D721Med (cell line): ENCODE measurements at regions not wholly inside any gene's neighbourhood (a gene's known extent, or its start where the extent isn't known, plus 50 kb on each side); places are given as distances from the start of the nearest gene placed in this dataset.

Source experiments
- DNase-seq: peaks from one replicate; pipeline ENCODE4 v3.0.0; 2011; ENCODE audit warnings: low spot score; ENCODE audit not compliant: insufficient read length
- FAIRE-seq: peaks from 2 replicates; lab custom pipeline; 2011; peaks lifted over from hg19 to GRCh38; lab: Jason Lieb, UNC
- CTCF ChIP-seq: IDR thresholded peaks from 2 replicates; pipeline ENCODE4 v1.5.1; 2012; ENCODE audit warnings: mild to moderate bottlenecking, control low read depth; ENCODE audit not compliant: insufficient read depth; ENCODE audit errors: missing control alignments

DNA sequence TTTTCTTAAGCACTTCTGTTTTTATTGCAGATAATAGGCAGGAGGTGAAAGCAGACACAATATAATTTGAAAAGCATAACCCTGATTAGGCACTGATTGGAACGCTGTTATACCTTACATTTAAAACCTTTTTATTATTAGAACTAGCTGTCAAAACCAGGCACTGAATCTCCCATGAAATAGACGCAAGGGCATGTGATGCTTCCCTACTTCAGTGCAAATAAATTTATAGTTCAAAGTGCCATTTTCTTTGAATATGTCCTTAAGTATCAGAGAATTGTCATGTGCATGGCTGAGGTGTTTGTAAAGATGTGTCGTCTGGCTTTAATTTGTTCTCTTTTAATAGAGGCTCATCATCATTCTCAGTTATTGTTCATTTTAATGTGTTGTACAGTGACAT is 386.0 kb downstream of the NR2F2 start:
- FAIRE-seq (no peak), DNase-seq (no peak)
- TF ChIP-seq CTCF = no peak

- no peak for DNase-seq
- no peak for FAIRE-seq
- TF ChIP-seq CTCF = no peak
These were observed 389.8 kb downstream of the NR2F2 start for GRCh38 chr15:96720251-96720650.

- DNase-seq = no peak
- no peak for FAIRE-seq
- TF ChIP-seq CTCF = no peak
These were observed 390.2 kb downstream of the NR2F2 start for GRCh38 chr15:96720656-96721055.

DNA sequence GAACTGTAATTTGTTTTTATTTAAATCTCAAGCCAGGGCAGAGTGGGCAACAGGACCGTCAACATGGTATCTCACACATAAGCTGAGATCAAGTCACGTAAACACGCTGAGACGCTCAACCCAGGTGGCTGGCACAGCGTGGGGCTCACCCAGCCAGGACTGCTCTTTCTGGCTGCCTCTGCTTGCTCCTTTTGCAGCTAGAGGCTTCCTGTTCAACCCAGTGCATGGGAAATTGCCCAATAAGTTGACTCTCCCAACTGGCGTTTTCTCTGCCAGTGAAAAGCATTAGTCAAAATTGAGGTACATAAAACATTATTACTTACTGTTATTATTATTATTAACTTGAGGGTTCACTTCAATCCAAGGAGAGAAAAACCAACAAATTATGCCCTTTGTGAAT is 398.1 kb downstream of the NR2F2 start:
- no peak for TF ChIP-seq CTCF
- DNase-seq (no peak), FAIRE-seq (no peak)

DNA sequence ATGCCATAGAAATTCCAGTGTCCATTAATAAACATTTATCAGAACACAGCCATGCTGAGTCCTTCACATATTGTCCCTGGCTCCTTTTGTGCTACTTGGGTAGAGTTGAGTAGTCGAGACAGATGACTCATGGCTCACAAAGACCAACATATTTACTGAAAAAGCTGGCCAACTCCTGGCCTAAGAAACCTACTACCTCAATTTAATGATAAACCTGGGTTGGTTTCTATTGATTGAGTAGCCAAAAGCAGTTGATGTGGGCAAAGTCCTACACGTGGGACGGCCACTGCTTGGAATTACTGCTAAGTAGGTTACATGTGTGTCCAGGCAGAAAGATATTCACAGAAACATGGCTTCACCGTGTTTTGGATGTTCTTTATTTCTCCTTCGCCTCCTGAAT is 402.2 kb downstream of the NR2F2 start:
- FAIRE-seq = no peak
- TF ChIP-seq CTCF = no peak
- DNase-seq = no peak

GRCh38 chr15:96733721-96734120 is 403.2 kb downstream of the NR2F2 start:
- DNase-seq (no peak), FAIRE-seq (no peak)
- no peak for TF ChIP-seq CTCF

- no peak for TF ChIP-seq CTCF
- no peak for DNase-seq
- FAIRE-seq = no peak
These were observed 405.2 kb downstream of the NR2F2 start for GRCh38 chr15:96735632-96736240.
